Testis (tissue), 2 donors: ENCODE measurements at regions not wholly inside any gene's neighbourhood (a gene's known extent, or its start where the extent isn't known, plus 50 kb on each side); places are given as distances from the start of the nearest gene placed in this dataset.

Source experiments
- DNase-seq: peaks from one replicate; pipeline ENCODE4 v3.0.0-alpha.2; 2019
- H3K27ac ChIP-seq, 2 donors: fragments of 200-600 bp; sonication (generic); one replicate each; pipeline ENCODE4 v1.5.1; 2019
- H3K27me3 ChIP-seq: fragments of 200-600 bp; sonication (generic); one replicate; pipeline ENCODE4 v1.5.1; 2019
- H3K36me3 ChIP-seq: fragments of 200-600 bp; sonication (generic); one replicate; pipeline ENCODE4 v1.5.1; 2017; ENCODE audit warnings: low read depth; ENCODE audit errors: missing control alignments
- H3K4me1 ChIP-seq: fragments of 200-600 bp; sonication (generic); one replicate; pipeline ENCODE4 v1.5.1; 2019
- H3K4me3 ChIP-seq, 2 donors: fragments of 200-600 bp; sonication (generic); one replicate each; pipeline ENCODE4 v1.5.1; 2017 to 2019
- H3K9me3 ChIP-seq: fragments of 200-600 bp; sonication (generic); one replicate; pipeline ENCODE4 v1.5.1; 2017
- CTCF ChIP-seq, 3 experiments: fragments of 450-650 bp in 2 of 3; fragments of 200-600 bp in 1 of 3; sonication (generic) in 1 of 3; IDR thresholded peaks; one replicate each; pipeline ENCODE4 v1.5.1; 2016 to 2019; ENCODE audit warnings: antibody characterized with exemption in 3 of 3, mild to moderate bottlenecking in 2 of 3, moderate library complexity in 1 of 3
- POLR2A ChIP-seq: fragments of 450-650 bp; IDR thresholded peaks from one replicate; pipeline ENCODE4 v1.6.1; 2017; ENCODE audit warnings: antibody characterized with exemption, mild to moderate bottlenecking, moderate library complexity
- WGBS, 2 donors: methylation state at CpG; one replicate each; pipeline ENCODE4 v1.1.5; 2018; 5-methylcytosine and 5-hydroxymethylcytosine counted together
- intact Hi-C: fragments of 100-400 bp; cut with DNase I; formaldehyde crosslinking; loops from one replicate; pipeline ENCODE4 v1.15.1; 2023; ENCODE audit warnings: low total_unique reads

DNA sequence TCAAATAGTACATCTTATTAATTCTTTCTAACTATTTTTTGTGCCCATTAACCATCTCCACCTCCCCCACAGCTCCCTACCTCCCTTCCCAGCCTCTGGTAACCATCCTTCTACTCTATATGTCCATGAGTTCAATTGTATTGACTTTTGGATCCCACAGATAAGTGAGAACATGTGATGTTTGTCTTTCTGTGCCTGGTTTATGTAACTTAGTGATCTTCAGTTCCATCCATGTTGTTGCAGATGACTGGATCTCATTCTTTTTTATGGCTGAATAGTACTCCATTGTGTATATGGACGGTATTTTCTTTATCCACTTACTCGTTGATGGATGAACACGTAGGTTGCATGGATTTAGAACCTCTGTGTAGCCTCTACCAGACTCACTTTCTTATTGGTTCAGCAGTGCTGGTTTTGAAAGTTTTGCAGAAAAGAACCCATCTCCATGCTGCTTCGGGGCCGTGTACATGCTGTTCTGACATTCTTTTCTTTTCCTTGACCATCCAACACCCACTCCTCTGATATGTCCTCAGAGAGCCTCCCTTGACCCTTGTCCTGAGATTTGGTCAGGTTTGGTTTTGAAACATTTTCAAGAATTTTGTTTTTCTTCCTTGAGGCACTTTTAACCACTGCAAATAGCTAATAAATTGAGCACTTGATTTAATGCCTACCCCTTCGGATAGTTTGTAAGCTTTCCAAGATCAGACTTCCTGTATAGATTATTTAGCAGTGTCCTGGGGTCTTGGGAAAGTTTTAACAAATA lies 231.2 kb upstream of the ZFP64 start:
- 48 to 53% methylated on average over 6 of the region's 6 CpGs for WGBS, 2 donors
- H3K27ac ChIP-seq = no peak overlapping the region
- no peaks in the 10 kb centered on the region for H3K4me1 ChIP-seq
- H3K9me3 ChIP-seq = no peaks in the 10 kb centered on the region
- TF ChIP-seq POLR2A = no peak
- no peak for TF ChIP-seq CTCF (IDR thresholded peaks at IDR 0.05)
- H3K4me3 ChIP-seq = no peak overlapping the region
- no peaks in the 10 kb centered on the region for H3K36me3 ChIP-seq
- DNase-seq = no peak
- intact Hi-C loops = no loop called here
- no peaks in the 10 kb centered on the region for H3K27me3 ChIP-seq

GRCh38 chr20:52420805-52421204 lies 229.2 kb upstream of the ZFP64 start:
- no peak overlapping the region for H3K4me3 ChIP-seq
- intact Hi-C loops = no loop called here
- H3K27ac ChIP-seq = no peak overlapping the region
- TF ChIP-seq POLR2A = no peak
- TF ChIP-seq CTCF (IDR thresholded peaks at IDR 0.05) = no peak
- no peak for DNase-seq
- no peaks in the 10 kb centered on the region for H3K4me1 ChIP-seq
- no peaks in the 10 kb centered on the region for H3K27me3 ChIP-seq
- 81 to 94% methylated on average over 3 of the region's 3 CpGs for WGBS, 2 donors
- H3K9me3 ChIP-seq = no peaks in the 10 kb centered on the region
- H3K36me3 ChIP-seq = no peaks in the 10 kb centered on the region

GRCh38 chr20:52419205-52419604 lies 227.6 kb upstream of the ZFP64 start:
- no peaks in the 10 kb centered on the region for H3K4me1 ChIP-seq
- no peak overlapping the region for H3K4me3 ChIP-seq
- no peaks in the 10 kb centered on the region for H3K36me3 ChIP-seq
- DNase-seq = no peak
- H3K27me3 ChIP-seq = no peaks in the 10 kb centered on the region
- no peak overlapping the region for H3K27ac ChIP-seq
- 70 to 71% methylated on average over 2 of the region's 2 CpGs for WGBS, 2 donors
- intact Hi-C loops = no loop called here
- no peak for TF ChIP-seq CTCF (IDR thresholded peaks at IDR 0.05)
- no peak for TF ChIP-seq POLR2A
- no peaks in the 10 kb centered on the region for H3K9me3 ChIP-seq

- Histone ChIP-seq H3K27ac (no peak overlapping the region), H3K4me1 (no peaks in the 10 kb centered on the region), H3K27me3 (no peaks in the 10 kb centered on the region), H3K9me3 (no peaks in the 10 kb centered on the region), H3K36me3 (no peaks in the 10 kb centered on the region), H3K4me3 (no peak overlapping the region)
- WGBS, 2 donors = 88 to 96% methylated on average over 2 of the region's 2 CpGs
- intact Hi-C loops = no loop called here
- no peak for DNase-seq
- TF ChIP-seq CTCF (IDR thresholded peaks at IDR 0.05) (no peak), POLR2A (no peak)
These were observed 225.4 kb upstream of the ZFP64 start for GRCh38 chr20:52416953-52417352.

DNA sequence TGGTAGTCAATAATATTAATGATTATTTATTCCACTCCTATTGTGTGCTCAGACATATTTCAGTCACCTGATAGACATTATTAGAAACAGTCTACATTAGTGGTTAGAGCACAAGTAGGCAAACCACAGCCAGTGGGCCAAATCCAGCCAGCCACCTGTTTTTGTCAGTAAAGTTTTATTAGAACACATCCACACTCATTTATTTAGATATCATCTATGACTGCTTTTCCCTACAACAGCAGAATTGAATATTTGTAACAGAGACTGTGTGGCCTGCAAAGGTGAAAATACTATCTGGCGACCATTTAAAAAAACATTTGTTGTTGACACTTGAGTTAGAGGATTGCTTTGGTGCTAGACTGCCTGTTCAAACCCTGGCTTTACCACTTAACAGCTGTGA lies 220.0 kb upstream of the ZFP64 start:
- H3K4me1 ChIP-seq = no peaks in the 10 kb centered on the region
- H3K27me3 ChIP-seq = no peaks in the 10 kb centered on the region
- no peaks in the 10 kb centered on the region for H3K36me3 ChIP-seq
- intact Hi-C loops = no loop called here
- 92 to 98% methylated on average over 1 of the region's 1 CpG for WGBS, 2 donors
- H3K27ac ChIP-seq = no peak overlapping the region
- no peaks in the 10 kb centered on the region for H3K9me3 ChIP-seq
- H3K4me3 ChIP-seq = no peak overlapping the region
- no peak for DNase-seq
- no peak for TF ChIP-seq POLR2A
- no peak for TF ChIP-seq CTCF (IDR thresholded peaks at IDR 0.05)
